Activated naive CD8-positive, alpha-beta T cell treated with anti-CD3 and anti-CD28 coated beads, Interleukin-2, amount 10 ng/mL, durations not matched to agents 7 days and 5 days (primary cell): ENCODE measurements at regions not wholly inside any gene's neighbourhood (a gene's known extent, or its start where the extent isn't known, plus 50 kb on each side); places are given as distances from the start of the nearest gene placed in this dataset.

ENCODE experiments used
- ATAC-seq: fragments of 150-1000 bp; cut with Tn5 transposase; one replicate; pipeline ENCODE4 v1.10.0; 2021; ENCODE audit warnings: low read depth, moderate library complexity
- POLR2A ChIA-PET: fragments of 350-600 bp; sonication (Branson Sonifier 250); formaldehyde crosslinking; loops from one replicate; lab custom pipeline; 2021; ENCODE audit warnings: antibody characterized with exemption; lab: Charles Lee
- DNase-seq: peaks from one replicate; pipeline ENCODE4 v3.0.0; 2021
- H3K27ac Mint-ChIP-seq: one replicate; pipeline ENCODE4 v1.8.0; 2022; ENCODE audit warnings: mild to moderate bottlenecking, mixed read lengths
- H3K27me3 Mint-ChIP-seq: one replicate; pipeline ENCODE4 v1.8.0; 2022; ENCODE audit warnings: mild to moderate bottlenecking, moderate library complexity, mixed read lengths
- H3K36me3 Mint-ChIP-seq: one replicate; pipeline ENCODE4 v1.8.0; 2021; ENCODE audit warnings: mild to moderate bottlenecking, mixed read lengths
- H3K4me1 Mint-ChIP-seq: one replicate; pipeline ENCODE4 v1.8.0; 2021; ENCODE audit warnings: mixed read lengths
- H3K4me3 Mint-ChIP-seq: one replicate; pipeline ENCODE4 v1.8.0; 2022; ENCODE audit warnings: mild to moderate bottlenecking, moderate library complexity, mixed read lengths
- H3K9me3 Mint-ChIP-seq: one replicate; pipeline ENCODE4 v1.8.0; 2021; ENCODE audit warnings: mixed read lengths

GRCh38 chr1:187264995-187265602 is 436.4 kb downstream of the PLA2G4A start:
- Mint-ChIP-seq H3K9me3 (no peaks in the 10 kb centered on the region), H3K27me3 (no peaks in the 10 kb centered on the region), H3K36me3 (no peaks in the 10 kb centered on the region), H3K4me3 (no peak overlapping the region), H3K27ac (no peak overlapping the region), H3K4me1 (no peaks in the 10 kb centered on the region)
- POLR2A ChIA-PET: no interaction called here
- ATAC-seq (no peak), DNase-seq (no peak)

GRCh38 chr1:187266051-187266450 is 437.3 kb downstream of the PLA2G4A start:
- Mint-ChIP-seq H3K4me3 (no peak overlapping the region), H3K4me1 (no peaks in the 10 kb centered on the region), H3K27ac (no peak overlapping the region), H3K9me3 (no peaks in the 10 kb centered on the region), H3K27me3 (no peaks in the 10 kb centered on the region), H3K36me3 (no peaks in the 10 kb centered on the region)
- POLR2A ChIA-PET: no interaction called here
- DNase-seq (no peak), ATAC-seq (no peak)

- no peak for DNase-seq
- no peak overlapping the region for H3K4me3 Mint-ChIP-seq
- POLR2A ChIA-PET: no interaction called here
- H3K36me3 Mint-ChIP-seq: no peaks in the 10 kb centered on the region
- no peaks in the 10 kb centered on the region for H3K9me3 Mint-ChIP-seq
- no peak overlapping the region for H3K27ac Mint-ChIP-seq
- ATAC-seq: no peak
- H3K27me3 Mint-ChIP-seq: no peaks in the 10 kb centered on the region
- H3K4me1 Mint-ChIP-seq: no peaks in the 10 kb centered on the region
Observed at GRCh38 chr1:187267827-187268226, 439.1 kb downstream of the PLA2G4A start.

- POLR2A ChIA-PET: no interaction called here
- ATAC-seq (no peak), DNase-seq (no peak)
- H3K4me1 Mint-ChIP-seq: peaks cover 2% of the 10 kb centered on the region
- H3K9me3 Mint-ChIP-seq: no peaks in the 10 kb centered on the region
- no peaks in the 10 kb centered on the region for H3K36me3 Mint-ChIP-seq
- H3K27me3 Mint-ChIP-seq: no peaks in the 10 kb centered on the region
- no peak overlapping the region for H3K27ac Mint-ChIP-seq
- no peak overlapping the region for H3K4me3 Mint-ChIP-seq
Observed at GRCh38 chr1:187270256-187270655, 441.5 kb downstream of the PLA2G4A start.

GRCh38 chr1:187275346-187275745 is 446.6 kb downstream of the PLA2G4A start:
- H3K9me3 Mint-ChIP-seq: no peaks in the 10 kb centered on the region

GRCh38 chr1:187275985-187276575 is 447.3 kb downstream of the PLA2G4A start:
- Mint-ChIP-seq H3K4me3 (no peak overlapping the region), H3K36me3 (no peaks in the 10 kb centered on the region), H3K4me1 (peaks cover 2% of the 10 kb centered on the region), H3K27me3 (no peaks in the 10 kb centered on the region), H3K9me3 (no peaks in the 10 kb centered on the region), H3K27ac (no peak overlapping the region)
- POLR2A ChIA-PET: no interaction called here
- ATAC-seq (no peak), DNase-seq (no peak)

More at GRCh38 chr1:187275346-187275745, 446.6 kb downstream of the PLA2G4A start:
- H3K4me3 Mint-ChIP-seq: no peak overlapping the region
- POLR2A ChIA-PET: no interaction called here
- H3K36me3 Mint-ChIP-seq: no peaks in the 10 kb centered on the region
- no peaks in the 10 kb centered on the region for H3K27me3 Mint-ChIP-seq
- H3K27ac Mint-ChIP-seq: no peak overlapping the region
- DNase-seq (no peak), ATAC-seq (no peak)
- peaks cover 2% of the 10 kb centered on the region for H3K4me1 Mint-ChIP-seq

- Mint-ChIP-seq H3K27ac (no peak overlapping the region), H3K4me3 (no peak overlapping the region), H3K9me3 (no peaks in the 10 kb centered on the region), H3K4me1 (peaks cover 2% of the 10 kb centered on the region), H3K36me3 (no peaks in the 10 kb centered on the region), H3K27me3 (no peaks in the 10 kb centered on the region)
- DNase-seq (no peak), ATAC-seq (no peak)
- POLR2A ChIA-PET: no interaction called here
Observed at GRCh38 chr1:187276677-187277076, 447.9 kb downstream of the PLA2G4A start.

GRCh38 chr1:187280031-187280430 is 451.3 kb downstream of the PLA2G4A start:
- no peaks in the 10 kb centered on the region for H3K9me3 Mint-ChIP-seq
- H3K27ac Mint-ChIP-seq: no peak overlapping the region
- H3K4me3 Mint-ChIP-seq: no peak overlapping the region
- peaks cover under 1% of the 10 kb centered on the region for H3K4me1 Mint-ChIP-seq
- DNase-seq: no peak
- H3K36me3 Mint-ChIP-seq: no peaks in the 10 kb centered on the region
- POLR2A ChIA-PET: no interaction called here
- H3K27me3 Mint-ChIP-seq: no peaks in the 10 kb centered on the region
- ATAC-seq: no peak

- Mint-ChIP-seq H3K36me3 (no peaks in the 10 kb centered on the region), H3K27ac (no peak overlapping the region), H3K4me3 (no peak overlapping the region), H3K9me3 (no peaks in the 10 kb centered on the region), H3K27me3 (no peaks in the 10 kb centered on the region), H3K4me1 (no peaks in the 10 kb centered on the region)
- POLR2A ChIA-PET: no interaction called here
- DNase-seq (no peak), ATAC-seq (no peak)
Observed at GRCh38 chr1:187281085-187281484, 452.3 kb downstream of the PLA2G4A start.

GRCh38 chr1:187283984-187284383 is 455.2 kb downstream of the PLA2G4A start:
- Mint-ChIP-seq H3K27ac (no peak overlapping the region), H3K9me3 (peaks cover 3% of the 10 kb centered on the region), H3K36me3 (no peaks in the 10 kb centered on the region), H3K27me3 (no peaks in the 10 kb centered on the region), H3K4me3 (no peak overlapping the region), H3K4me1 (no peaks in the 10 kb centered on the region)
- no peak for ATAC-seq
- DNase-seq: no peak
- POLR2A ChIA-PET: no interaction called here

- no peaks in the 10 kb centered on the region for H3K36me3 Mint-ChIP-seq
- H3K9me3 Mint-ChIP-seq: peaks cover 2% of the 10 kb centered on the region
- no peaks in the 10 kb centered on the region for H3K27me3 Mint-ChIP-seq
- POLR2A ChIA-PET: no interaction called here
- H3K4me1 Mint-ChIP-seq: no peaks in the 10 kb centered on the region
- DNase-seq: no peak
- no peak overlapping the region for H3K27ac Mint-ChIP-seq
- no peak overlapping the region for H3K4me3 Mint-ChIP-seq
- ATAC-seq: no peak
Observed at GRCh38 chr1:187294421-187295201, 465.9 kb downstream of the PLA2G4A start.

GRCh38 chr1:187300081-187300480 is 471.3 kb downstream of the PLA2G4A start:
- POLR2A ChIA-PET: no interaction called here
- peaks cover 3% of the 10 kb centered on the region for H3K9me3 Mint-ChIP-seq

GRCh38 chr1:187306710-187307415 is 478.1 kb downstream of the PLA2G4A start:
- POLR2A ChIA-PET: no interaction called here
- DNase-seq (no peak), ATAC-seq (no peak)
- no peak overlapping the region for H3K4me3 Mint-ChIP-seq
- peaks cover 3% of the 10 kb centered on the region for H3K9me3 Mint-ChIP-seq
- H3K36me3 Mint-ChIP-seq: no peaks in the 10 kb centered on the region
- no peaks in the 10 kb centered on the region for H3K4me1 Mint-ChIP-seq
- H3K27ac Mint-ChIP-seq: no peak overlapping the region
- H3K27me3 Mint-ChIP-seq: no peaks in the 10 kb centered on the region

More at GRCh38 chr1:187300081-187300480, 471.3 kb downstream of the PLA2G4A start:
- H3K4me3 Mint-ChIP-seq: no peak overlapping the region
- DNase-seq: no peak
- no peaks in the 10 kb centered on the region for H3K4me1 Mint-ChIP-seq
- no peak for ATAC-seq
- no peak overlapping the region for H3K27ac Mint-ChIP-seq
- no peaks in the 10 kb centered on the region for H3K27me3 Mint-ChIP-seq
- no peaks in the 10 kb centered on the region for H3K36me3 Mint-ChIP-seq
